ENCODE measurements at regions not wholly inside any gene's neighbourhood (a gene's known extent, or its start where the extent isn't known, plus 50 kb on each side); places are given as distances from the start of the nearest gene placed in this dataset.
"Not testable (repeated sequence)": the region's sequence is repeated elsewhere in the genome, so short reads cannot be mapped to it uniquely, and the experiment has no call there.

DNA sequence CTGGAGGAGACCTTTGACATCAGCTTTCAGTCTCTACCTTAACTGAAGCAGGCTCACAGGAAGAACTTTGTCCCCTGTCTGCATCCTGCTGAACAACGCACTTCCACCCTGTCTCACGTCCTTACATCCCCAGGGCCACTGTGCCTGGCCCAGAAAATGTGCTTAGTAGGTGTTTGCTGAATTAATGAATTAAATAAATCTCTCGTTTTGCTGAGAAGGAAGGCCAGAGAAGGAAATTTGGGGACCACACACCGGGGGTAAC is 54.3 kb upstream of the CREB3L1 start:
- H3K27me3 Mint-ChIP-seq (ENCODE audit: low read depth in 3 of 3), result peaks cover 7 to 10% (median 9%) of the 10 kb centered on the region in 3 donors
- no peak overlapping the region for H3K4me3 Mint-ChIP-seq
- no peaks in the 10 kb centered on the region for H3K4me1 Mint-ChIP-seq
- H3K36me3 Mint-ChIP-seq, result no peaks in the 10 kb centered on the region
- DNase-seq, result no peak
- no peak overlapping the region for H3K27ac Mint-ChIP-seq
- H3K9me3 Mint-ChIP-seq, result no peaks in the 10 kb centered on the region

GRCh38 chr11:46222490-46223251 is 54.8 kb upstream of the CREB3L1 start:
- H3K27me3 Mint-ChIP-seq (ENCODE audit: low read depth in 3 of 3), result peaks cover 4 to 10% (median 9%) of the 10 kb centered on the region in 3 donors
- DNase-seq, result no peak
- no peaks in the 10 kb centered on the region for H3K36me3 Mint-ChIP-seq
- H3K4me1 Mint-ChIP-seq, result no peaks in the 10 kb centered on the region
- no peaks in the 10 kb centered on the region for H3K9me3 Mint-ChIP-seq
- H3K4me3 Mint-ChIP-seq, result no peak overlapping the region
- H3K27ac Mint-ChIP-seq, result peak overlapping the region in 1 of 6 donors; percentile 8

- Mint-ChIP-seq H3K27me3 (ENCODE audit: low read depth in 3 of 3) (peaks cover 2 to 10% (median 9%) of the 10 kb centered on the region in 3 donors), H3K9me3 (no peaks in the 10 kb centered on the region), H3K4me3 (no peak overlapping the region), H3K36me3 (no peaks in the 10 kb centered on the region), H3K27ac (no peak overlapping the region), H3K4me1 (peaks cover 9 to 10% of the 10 kb centered on the region in 2 donors)
- DNase-seq, result no peak
Measured at GRCh38 chr11:46220313-46220712, 57.1 kb upstream of the CREB3L1 start.

DNA sequence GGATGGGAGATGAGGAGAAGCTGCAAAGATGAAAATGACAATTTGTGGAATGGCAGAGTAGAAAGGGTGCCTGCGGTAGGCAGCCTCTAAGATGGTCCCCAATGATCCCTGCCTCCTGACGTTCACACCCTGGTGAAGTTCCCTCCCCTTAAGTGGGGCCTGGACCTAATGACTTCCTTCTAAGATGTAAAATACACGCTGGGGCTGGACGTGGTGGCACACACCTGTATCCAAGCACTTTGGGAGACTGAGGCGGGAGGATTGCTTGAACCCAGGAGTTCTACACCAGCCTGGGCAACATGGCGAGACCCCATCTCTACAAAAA is 60.7 kb upstream of the CREB3L1 start:
- no peaks in the 10 kb centered on the region for H3K36me3 Mint-ChIP-seq
- no peak for DNase-seq
- H3K4me3 Mint-ChIP-seq, result no peak overlapping the region
- no peaks in the 10 kb centered on the region for H3K9me3 Mint-ChIP-seq
- peaks cover 20 to 27% of the 10 kb centered on the region in 2 donors for H3K4me1 Mint-ChIP-seq
- H3K27ac Mint-ChIP-seq, result no peak overlapping the region
- peaks cover 2 to 10% (median 5%) of the 10 kb centered on the region in 3 donors for H3K27me3 Mint-ChIP-seq (ENCODE audit: low read depth in 3 of 3)

GRCh38 chr11:46216019-46216764 is 61.3 kb upstream of the CREB3L1 start:
- Mint-ChIP-seq H3K4me3 (peak overlapping the region in 2 of 5 donors; percentile 62 to 68), H3K36me3 (no peaks in the 10 kb centered on the region), H3K9me3 (no peaks in the 10 kb centered on the region), H3K27ac (peak overlapping the region in 2 of 6 donors; percentile 30 to 71), H3K4me1 (peaks cover 25 to 33% of the 10 kb centered on the region in 2 donors), H3K27me3 (ENCODE audit: low read depth in 3 of 3) (peaks cover 2 to 10% (median 5%) of the 10 kb centered on the region in 3 donors)
- no peak for DNase-seq

- peak overlapping the region; percentile 35 to 68 (median 54) for H3K4me3 Mint-ChIP-seq
- H3K4me1 Mint-ChIP-seq, result peaks cover 34 to 41% of the 10 kb centered on the region in 2 donors
- no peaks in the 10 kb centered on the region for H3K36me3 Mint-ChIP-seq
- H3K27ac Mint-ChIP-seq, result peak overlapping the region in 3 of 6 donors; percentile 17 to 71 (median 39)
- DNase-seq, result peak; percentile 16 to 33 (median 22)
- no peaks in the 10 kb centered on the region for H3K9me3 Mint-ChIP-seq
- peaks cover 0 to 5% (median 5%) of the 10 kb centered on the region in 3 donors for H3K27me3 Mint-ChIP-seq (ENCODE audit: low read depth in 3 of 3)
Measured at GRCh38 chr11:46215208-46215931, 62.1 kb upstream of the CREB3L1 start.

DNA sequence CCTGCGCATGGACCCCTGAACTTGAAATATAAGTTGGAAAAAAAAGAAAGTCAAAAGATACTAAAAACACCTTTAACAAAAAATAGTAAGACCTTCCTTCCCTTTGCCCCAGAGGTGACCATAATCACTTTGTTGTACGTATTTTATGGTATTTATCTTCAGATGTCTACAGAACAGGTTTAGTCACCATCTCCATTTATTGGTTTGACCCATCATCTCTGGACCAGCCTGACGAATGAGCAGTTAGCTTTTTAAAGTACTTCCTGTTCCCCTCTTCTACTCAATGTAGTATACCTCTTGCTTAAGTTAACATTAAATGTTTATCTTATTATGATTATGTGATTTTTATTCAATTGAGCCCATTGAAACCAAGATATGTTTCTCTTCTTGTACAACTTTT is 64.7 kb upstream of the CREB3L1 start:
- H3K27me3 Mint-ChIP-seq (ENCODE audit: low read depth in 3 of 3), result peaks cover 2 to 4% (median 3%) of the 10 kb centered on the region in 3 donors
- H3K36me3 Mint-ChIP-seq, result no peaks in the 10 kb centered on the region
- H3K9me3 Mint-ChIP-seq, result no peaks in the 10 kb centered on the region
- no peak overlapping the region for H3K4me3 Mint-ChIP-seq
- H3K27ac Mint-ChIP-seq, result peak overlapping the region in 1 of 6 donors; percentile 25
- H3K4me1 Mint-ChIP-seq, result peaks cover 50 to 57% of the 10 kb centered on the region in 2 donors
- DNase-seq, result no peak

DNA sequence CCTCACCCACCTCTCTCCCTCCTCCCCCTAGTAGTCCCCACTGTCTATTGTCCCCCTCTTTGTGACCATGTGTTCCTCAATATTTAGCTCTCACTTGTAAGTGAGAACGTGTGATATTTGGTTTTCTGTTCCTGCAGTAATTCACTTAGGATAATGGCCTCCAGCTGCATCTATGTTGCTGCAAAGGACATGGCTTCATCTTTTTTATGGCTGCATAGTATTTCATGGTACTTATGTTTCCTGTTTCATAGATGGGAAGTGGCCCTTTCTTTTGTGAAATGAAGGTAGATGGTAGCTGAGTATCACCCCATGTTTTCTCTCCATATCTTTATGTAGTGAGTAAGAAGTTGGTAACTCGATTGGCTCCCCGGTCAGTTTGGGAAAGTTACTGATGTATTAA is 66.6 kb upstream of the CREB3L1 start:
- no peaks in the 10 kb centered on the region for H3K9me3 Mint-ChIP-seq
- H3K4me1 Mint-ChIP-seq, result peaks cover 46 to 53% of the 10 kb centered on the region in 2 donors
- H3K4me3 Mint-ChIP-seq, result peak overlapping the region; percentile 70 to 85 (median 73)
- no peaks in the 10 kb centered on the region for H3K36me3 Mint-ChIP-seq
- peak overlapping the region in 4 of 6 donors; percentile 78 to 88 (median 86) for H3K27ac Mint-ChIP-seq
- H3K27me3 Mint-ChIP-seq (ENCODE audit: low read depth in 3 of 3), result peaks cover 2 to 4% (median 3%) of the 10 kb centered on the region in 3 donors
- no peak for DNase-seq

GRCh38 chr11:46210133-46210636 is 67.3 kb upstream of the CREB3L1 start:
- Mint-ChIP-seq H3K36me3 (no peaks in the 10 kb centered on the region), H3K27me3 (ENCODE audit: low read depth in 3 of 3) (peaks cover 2 to 4% (median 3%) of the 10 kb centered on the region in 3 donors), H3K4me1 (peaks cover 39 to 47% of the 10 kb centered on the region in 2 donors), H3K27ac (peak overlapping the region; percentile 78 to 88 (median 84)), H3K9me3 (no peaks in the 10 kb centered on the region), H3K4me3 (peak overlapping the region; percentile 70 to 85 (median 73))
- DNase-seq, result peak; percentile 33 to 45 (median 45)

DNA sequence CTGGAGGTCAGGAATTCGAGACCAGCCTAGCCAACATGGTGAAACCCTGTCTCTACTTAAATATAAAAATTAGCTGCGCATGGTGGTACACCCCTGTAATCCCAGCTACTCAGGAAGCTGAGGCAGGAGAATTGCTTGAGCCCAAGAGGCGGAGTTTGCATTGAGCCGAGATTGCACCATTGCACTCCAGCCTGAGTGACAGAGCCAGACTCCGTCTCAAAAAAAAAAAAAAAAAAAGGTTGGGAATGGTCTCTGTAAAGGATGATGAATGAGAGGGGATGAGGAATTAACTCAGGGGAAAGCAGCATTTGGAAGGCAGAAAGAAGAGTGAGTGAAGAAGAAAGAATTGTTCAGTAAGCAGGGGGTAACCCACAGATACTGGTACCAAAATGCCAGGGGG is 67.8 kb upstream of the CREB3L1 start:
- H3K9me3 Mint-ChIP-seq; H3K27me3 Mint-ChIP-seq (ENCODE audit: low read depth in 3 of 3); DNase-seq; H3K36me3 Mint-ChIP-seq: not testable (repeated sequence)
- peak overlapping the region in 5 of 6 donors; percentile 78 to 88 (median 86) for H3K27ac Mint-ChIP-seq
- H3K4me3 Mint-ChIP-seq, result peak overlapping the region; percentile 70 to 85 (median 73)
- peaks cover 37 to 41% of the 10 kb centered on the region in 2 donors for H3K4me1 Mint-ChIP-seq

GRCh38 chr11:46208803-46209202 is 68.7 kb upstream of the CREB3L1 start:
- peak overlapping the region in 3 of 6 donors; percentile 23 to 65 (median 50) for H3K27ac Mint-ChIP-seq
- H3K36me3 Mint-ChIP-seq, result no peaks in the 10 kb centered on the region
- peak overlapping the region in 3 of 5 donors; percentile 1 to 38 (median 22) for H3K4me3 Mint-ChIP-seq
- DNase-seq, result no peak
- H3K27me3 Mint-ChIP-seq (ENCODE audit: low read depth in 3 of 3), result peaks cover 2 to 8% (median 3%) of the 10 kb centered on the region in 3 donors
- H3K9me3 Mint-ChIP-seq, result no peaks in the 10 kb centered on the region
- H3K4me1 Mint-ChIP-seq, result peaks cover 31 to 34% of the 10 kb centered on the region in 2 donors

DNA sequence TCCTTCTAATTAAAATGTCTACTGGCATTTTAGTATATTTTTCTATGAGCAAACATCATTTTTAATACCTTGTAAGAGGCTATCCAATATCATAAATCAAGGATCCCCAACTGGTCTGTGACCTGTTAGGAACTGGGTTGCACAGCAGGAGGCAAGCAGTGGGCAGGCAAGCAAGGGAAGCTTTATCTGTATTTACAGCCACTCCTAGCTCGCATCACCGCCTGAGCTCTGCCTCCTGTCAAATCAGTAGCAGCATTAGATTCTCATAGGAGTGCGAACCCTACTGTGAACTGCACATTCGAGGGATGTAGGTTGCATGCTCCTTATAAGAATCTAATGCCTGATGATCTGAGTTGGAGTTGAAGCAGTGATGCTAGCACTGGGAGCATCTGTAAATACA is 70.2 kb upstream of the CREB3L1 start:
- peaks cover 0 to 4% (median 0%) of the 10 kb centered on the region in 6 donors for H3K9me3 Mint-ChIP-seq
- no peak overlapping the region for H3K4me3 Mint-ChIP-seq
- peaks cover 31 to 33% of the 10 kb centered on the region in 2 donors for H3K4me1 Mint-ChIP-seq
- no peak overlapping the region for H3K27ac Mint-ChIP-seq
- peaks cover 3 to 10% (median 6%) of the 10 kb centered on the region in 3 donors for H3K27me3 Mint-ChIP-seq (ENCODE audit: low read depth in 3 of 3)
- peaks cover 0 to 4% (median 0%) of the 10 kb centered on the region in 3 donors for H3K36me3 Mint-ChIP-seq
- DNase-seq, result no peak

GRCh38 chr11:46204415-46204814 is 73.0 kb upstream of the CREB3L1 start:
- H3K4me3 Mint-ChIP-seq, DNase-seq, H3K4me1 Mint-ChIP-seq, H3K36me3 Mint-ChIP-seq, H3K9me3 Mint-ChIP-seq, H3K27ac Mint-ChIP-seq: not testable (repeated sequence)
- peaks cover 0 to 12% (median 9%) of the 10 kb centered on the region in 3 donors for H3K27me3 Mint-ChIP-seq (ENCODE audit: low read depth in 3 of 3)
